IMR-90 (cell line): ENCODE measurements at regions not wholly inside any gene's neighbourhood (a gene's known extent, or its start where the extent isn't known, plus 50 kb on each side); places are given as distances from the start of the nearest gene placed in this dataset.

Experiments used
- ATAC-seq: fragments of 200-7000 bp; cut with Tn5 transposase; 2 replicates; pipeline ENCODE4 v1.9.1; 2020; ENCODE audit warnings: low read depth, mild to moderate bottlenecking, moderate library complexity
- BruUV-seq: library from RNA; stranded (reverse); fragments of 400-500 nt; replicated peaks from 2 replicates; lab custom pipeline; 2021; lab: Mats Ljungman, UMichigan
- CTCF ChIA-PET: fragments of 300-600 bp; formaldehyde crosslinking; extraction: SDS; loops from one replicate; lab custom pipeline; 2021; ENCODE audit warnings: antibody characterized with exemption; lab: Yijun Ruan, JAX
- POLR2A ChIA-PET: fragments of 300-600 bp; sonication (Branson Sonifier 250); formaldehyde crosslinking; loops from one replicate; lab custom pipeline; 2022; ENCODE audit warnings: antibody characterized with exemption; ENCODE audit not compliant: unreplicated experiment; lab: Charles Lee
- DNase-seq: peaks from one replicate; pipeline ENCODE4 v3.0.0; 2013
- H2AFZ ChIP-seq: replicated peaks from 2 replicates; pipeline ENCODE3; 2013; ENCODE audit warnings: low read length, mild to moderate bottlenecking; ENCODE audit not compliant: poor library complexity
- H2AK5ac ChIP-seq: 2 replicates; pipeline ENCODE4 v1.6.1; 2013; ENCODE audit warnings: low read depth, low read length, inconsistent platforms
- H2AK9ac ChIP-seq: replicated peaks from 2 replicates; pipeline ENCODE3; 2013; ENCODE audit warnings: mild to moderate bottlenecking, low read depth, low read length, moderate library complexity; ENCODE audit not compliant: poor library complexity
- H2BK120ac ChIP-seq: 2 replicates; pipeline ENCODE4 v1.6.1; 2013; ENCODE audit warnings: low read depth, low read length, inconsistent platforms
- H2BK15ac ChIP-seq: 3 replicates; pipeline ENCODE4 v1.6.1; 2013; ENCODE audit warnings: low read depth, low read length, inconsistent platforms
- H2BK20ac ChIP-seq: 2 replicates; pipeline ENCODE4 v1.6.1; 2013; ENCODE audit warnings: low read depth, mild to moderate bottlenecking, inconsistent platforms, low read length, moderate library complexity
- H2BK5ac ChIP-seq: 2 replicates; pipeline ENCODE4 v1.6.1; 2013; ENCODE audit warnings: mild to moderate bottlenecking, low read depth, low read length, inconsistent platforms; ENCODE audit not compliant: poor library complexity, severe bottlenecking
- H3K14ac ChIP-seq: replicated peaks from 2 replicates; pipeline ENCODE4 v1.6.1; 2013; ENCODE audit warnings: low read depth, low read length, inconsistent platforms
- H3K18ac ChIP-seq: 2 replicates; pipeline ENCODE4 v1.6.1; 2013; ENCODE audit warnings: low read depth, low read length, control low read depth
- H3K23ac ChIP-seq: 2 replicates; pipeline ENCODE4 v1.6.1; 2013; ENCODE audit warnings: low read depth, low read length, inconsistent platforms
- H3K27ac ChIP-seq: 2 replicates; pipeline ENCODE4 v1.5.1; 2013; ENCODE audit warnings: mild to moderate bottlenecking, control low read depth, low read length; ENCODE audit not compliant: insufficient read depth
- H3K27me3 ChIP-seq: 2 replicates; pipeline ENCODE4 v1.6.1; 2013; ENCODE audit warnings: low read length; ENCODE audit not compliant: control insufficient read depth, insufficient read depth
- H3K36me3 ChIP-seq: 2 replicates; pipeline ENCODE4 v1.6.1; 2013; ENCODE audit warnings: low read length, mixed read lengths; ENCODE audit not compliant: control insufficient read depth, insufficient read depth
- H3K4ac ChIP-seq: 2 replicates; pipeline ENCODE4 v1.6.1; 2013; ENCODE audit warnings: low read depth, low read length, inconsistent platforms
- H3K4me1 ChIP-seq: 2 replicates; pipeline ENCODE4 v1.6.1; 2013; ENCODE audit warnings: low read length, mixed read lengths; ENCODE audit not compliant: control insufficient read depth, insufficient read depth
- H3K4me2 ChIP-seq: 2 replicates; pipeline ENCODE4 v1.6.1; 2013; ENCODE audit warnings: low read depth, mild to moderate bottlenecking, control low read depth, low read length, moderate library complexity
- H3K4me3 ChIP-seq: 2 replicates; pipeline ENCODE4 v1.5.1; 2013; ENCODE audit warnings: low read depth, mild to moderate bottlenecking, control low read depth, low read length, moderate library complexity; ENCODE audit not compliant: insufficient read depth
- H3K56ac ChIP-seq: 2 replicates; pipeline ENCODE4 v1.6.1; 2013; ENCODE audit warnings: low read length, inconsistent platforms; ENCODE audit not compliant: insufficient read depth; ENCODE audit errors: extremely low read depth
- H3K79me1 ChIP-seq, 2 experiments: 2 replicates each; pipeline ENCODE4 v1.6.1; 2013; ENCODE audit warnings: low read length in 2 of 2, inconsistent platforms in 1 of 2, low read depth in 1 of 2
- H3K9ac ChIP-seq: 2 replicates; pipeline ENCODE4 v1.6.1; 2013; ENCODE audit warnings: low read depth, low read length, control low read depth
- H3K9me1 ChIP-seq: 2 replicates; pipeline ENCODE4 v1.6.1; 2013; ENCODE audit warnings: low read length, inconsistent platforms; ENCODE audit not compliant: insufficient read depth
- H3K9me3 ChIP-seq: 2 replicates; pipeline ENCODE4 v1.6.1; 2013; ENCODE audit warnings: low read length; ENCODE audit not compliant: control insufficient read depth, insufficient read depth
- H4K20me1 ChIP-seq: 2 replicates; pipeline ENCODE4 v1.6.1; 2013; ENCODE audit warnings: low read length, inconsistent platforms; ENCODE audit not compliant: insufficient read depth
- H4K5ac ChIP-seq: 2 replicates; pipeline ENCODE4 v1.6.1; 2013; ENCODE audit warnings: mild to moderate bottlenecking, low read depth, low read length, control low read depth
- H4K8ac ChIP-seq, 2 experiments: 2 replicates each; pipeline ENCODE4 v1.6.1; 2013; ENCODE audit warnings: low read depth in 2 of 2, low read length in 2 of 2, control low read depth in 1 of 2, inconsistent platforms in 1 of 2
- H4K91ac ChIP-seq: 2 replicates; pipeline ENCODE4 v1.6.1; 2013; ENCODE audit warnings: low read depth, low read length, inconsistent platforms; ENCODE audit not compliant: insufficient read depth
- BHLHE40 ChIP-seq: fragments of 150-350 bp; IDR thresholded peaks from 2 replicates; pipeline ENCODE4 v1.6.1; 2016; ENCODE audit warnings: mild to moderate bottlenecking, low read depth, low read length
- CEBPB ChIP-seq: IDR thresholded peaks from 2 replicates; pipeline ENCODE4 v1.6.1; 2012; ENCODE audit warnings: low read depth, low read length, improper control_type of control experiment
- CHD1 ChIP-seq: IDR thresholded peaks from 2 replicates; pipeline ENCODE4 v1.6.1; 2012; ENCODE audit warnings: low read depth, low read length, improper control_type of control experiment
- CTCF ChIP-seq: conservative IDR thresholded peaks from 2 replicates; pipeline ENCODE4 v1.5.1; 2012; ENCODE audit warnings: mild to moderate bottlenecking, low read depth, low read length, improper control_type of control experiment
- FOS ChIP-seq: fragments of 150-350 bp; IDR thresholded peaks from 2 replicates; pipeline ENCODE4 v1.6.1; 2016; ENCODE audit warnings: low read depth, low read length
- MAFK ChIP-seq: IDR thresholded peaks from 2 replicates; pipeline ENCODE4 v1.6.1; 2012; ENCODE audit warnings: low read depth, low read length, improper control_type of control experiment
- MAZ ChIP-seq: IDR thresholded peaks from 2 replicates; pipeline ENCODE4 v1.6.1; 2012; ENCODE audit warnings: low read depth, mild to moderate bottlenecking, low read length, improper control_type of control experiment, moderate library complexity, borderline replicate concordance
- MXI1 ChIP-seq: IDR thresholded peaks from 2 replicates; pipeline ENCODE4 v1.6.1; 2012; ENCODE audit warnings: low read depth, mild to moderate bottlenecking, low read length, moderate library complexity, borderline replicate concordance
- NFE2L2 ChIP-seq: fragments of 150-350 bp; IDR thresholded peaks from 2 replicates; pipeline ENCODE4 v1.6.1; 2016; ENCODE audit warnings: low read depth, mild to moderate bottlenecking, low read length
- RCOR1 ChIP-seq: IDR thresholded peaks from 2 replicates; pipeline ENCODE4 v1.6.1; 2012; ENCODE audit warnings: mild to moderate bottlenecking, low read length, improper control_type of control experiment; ENCODE audit not compliant: insufficient replicate concordance
- RFX5 ChIP-seq: IDR thresholded peaks from 2 replicates; pipeline ENCODE4 v1.8.0; 2012; ENCODE audit warnings: low read depth, mild to moderate bottlenecking, low read length, moderate library complexity
- SMC3 ChIP-seq: fragments of 150-350 bp; IDR thresholded peaks from 2 replicates; pipeline ENCODE4 v1.6.1; 2016; ENCODE audit warnings: low read depth, mild to moderate bottlenecking, antibody characterized with exemption, low read length, moderate library complexity
- WGBS, 2 experiments: methylation state at CpG; one replicate each; pipeline versions ENCODE4 v1.1.5 to v1.1.7; 2013; ENCODE audit warnings: missing lambda C conversion rate in 2 of 2; ENCODE audit not compliant: insufficient read length in 1 of 2; ENCODE audit errors: extremely low coverage in 2 of 2; 5-methylcytosine and 5-hydroxymethylcytosine counted together
- dilution Hi-C: fragments of 300-500 bp; cut with HindIII; formaldehyde crosslinking; loops from one replicate; pipeline ENCODE4 v1.14.3; 2018; ENCODE audit warnings: low sequenced_read_pairs; ENCODE audit not compliant: unreplicated experiment
- in situ Hi-C: fragments of 300-500 bp; cut with MboI; formaldehyde crosslinking; loops from 3 replicates; pipeline ENCODE4 v1.14.3; 2019; ENCODE audit warnings: low sequenced_read_pairs, inconsistent platforms, mixed read lengths
- intact Hi-C: fragments of 100-400 bp; cut with micrococcal nuclease; formaldehyde crosslinking; loops from 2 replicates; pipeline ENCODE4 v1.10.0; 2022
- TF ChIP-seq, protein P1 (sequence below): fragments of 150-350 bp; IDR thresholded peaks from 2 replicates; pipeline ENCODE4 v1.6.1; 2016; ENCODE audit warnings: low read depth, mild to moderate bottlenecking, low read length, moderate library complexity, borderline replicate concordance

DNA sequence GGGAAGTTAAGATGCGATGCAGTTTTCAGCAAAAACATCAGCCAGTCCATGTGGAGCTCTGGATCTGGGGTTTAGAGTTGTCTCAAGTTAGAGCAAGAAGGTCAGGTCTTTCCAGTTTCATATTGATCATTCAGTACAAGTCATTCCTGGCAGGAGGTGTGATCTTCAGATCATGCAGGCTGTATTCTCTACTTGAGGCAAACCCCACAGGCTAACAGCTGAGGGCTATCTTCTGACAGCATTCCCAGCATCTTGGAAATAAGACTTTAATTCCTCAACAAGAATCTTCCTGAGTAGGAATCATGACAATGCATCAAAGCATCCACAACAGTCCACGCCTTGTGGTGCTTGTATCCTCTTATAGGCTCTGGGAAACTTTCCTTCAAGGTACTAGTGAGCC is 94.9 kb upstream of the ZNF438 start:
- BruUV-seq, result no TSS peak
- in situ Hi-C loops (no loop called here), intact Hi-C loops (no loop called here), dilution Hi-C loops (no loop called here)
- no peaks in the 10 kb centered on the region for H4K20me1 ChIP-seq
- H2AK5ac ChIP-seq, result peak overlapping the region; percentile 81
- no peak overlapping the region for H2AK9ac ChIP-seq
- H4K5ac ChIP-seq, result peak overlapping the region; percentile 47
- H2AFZ ChIP-seq, result peak overlapping the region; percentile 19
- ChIA-PET CTCF (no interaction called here), POLR2A (no interaction called here)
- peak overlapping the region; percentile 99 for H2BK20ac ChIP-seq
- H3K9ac ChIP-seq, result no peak overlapping the region
- H2BK15ac ChIP-seq, result peak overlapping the region; percentile 93
- H3K9me1 ChIP-seq, result peaks cover 16% of the 10 kb centered on the region
- H2BK5ac ChIP-seq, result peak overlapping the region; percentile 49
- H3K18ac ChIP-seq, result peak overlapping the region; percentile 71
- no peaks in the 10 kb centered on the region for H3K36me3 ChIP-seq
- peak overlapping the region; percentile 67 for H3K14ac ChIP-seq
- H3K27ac ChIP-seq, result no peak overlapping the region; the same call in 1 of the 2 replicates
- no peak for TF ChIP-seq CTCF
- TF ChIP-seq, protein P1, sequence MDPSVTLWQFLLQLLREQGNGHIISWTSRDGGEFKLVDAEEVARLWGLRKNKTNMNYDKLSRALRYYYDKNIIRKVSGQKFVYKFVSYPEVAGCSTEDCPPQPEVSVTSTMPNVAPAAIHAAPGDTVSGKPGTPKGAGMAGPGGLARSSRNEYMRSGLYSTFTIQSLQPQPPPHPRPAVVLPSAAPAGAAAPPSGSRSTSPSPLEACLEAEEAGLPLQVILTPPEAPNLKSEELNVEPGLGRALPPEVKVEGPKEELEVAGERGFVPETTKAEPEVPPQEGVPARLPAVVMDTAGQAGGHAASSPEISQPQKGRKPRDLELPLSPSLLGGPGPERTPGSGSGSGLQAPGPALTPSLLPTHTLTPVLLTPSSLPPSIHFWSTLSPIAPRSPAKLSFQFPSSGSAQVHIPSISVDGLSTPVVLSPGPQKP, result no peak
- TF ChIP-seq CHD1, result no peak
- no peak for TF ChIP-seq SMC3
- no peak for TF ChIP-seq RCOR1
- TF ChIP-seq NFE2L2, result no peak
- TF ChIP-seq FOS, result no peak
- TF ChIP-seq RFX5, result no peak
- no peak for TF ChIP-seq CEBPB
- no peak for TF ChIP-seq MAZ
- no peak for TF ChIP-seq MXI1
- TF ChIP-seq BHLHE40, result no peak
- TF ChIP-seq MAFK, result no peak
- 80% methylated on average over 1 of the region's 2 CpGs; no CpG with 5 or more reads in 1 of the 2 experiments for WGBS, 2 experiments
- H3K27me3 ChIP-seq, result no peaks in the 10 kb centered on the region
- peaks cover 0 to 5% of the 10 kb centered on the region in 2 experiments; a peak in 2 of 4 replicates for H3K79me1 ChIP-seq
- DNase-seq, result peak; percentile 46
- ATAC-seq, result peak; percentile 28
- H2BK120ac ChIP-seq, result peak overlapping the region; percentile 99
- H3K4me2 ChIP-seq, result no peak overlapping the region
- peak overlapping the region; percentile 97 for H3K4ac ChIP-seq
- H3K23ac ChIP-seq, result peak overlapping the region; percentile 82; the same call in 1 of the 2 replicates
- H4K91ac ChIP-seq, result peak overlapping the region; percentile 84
- H3K56ac ChIP-seq, result no peak overlapping the region
- no peaks in the 10 kb centered on the region for H3K9me3 ChIP-seq
- peak overlapping the region in 1 of 2 experiments; percentile 72; a peak in 1 of 4 replicates for H4K8ac ChIP-seq
- H3K4me3 ChIP-seq, result no peak overlapping the region
- peaks cover 10% of the 10 kb centered on the region for H3K4me1 ChIP-seq
